Ishikawa (cell line): ENCODE measurements at regions not wholly inside any gene's neighbourhood (a gene's known extent, or its start where the extent isn't known, plus 50 kb on each side); places are given as distances from the start of the nearest gene placed in this dataset.

Experiments used
- CEBPB ChIP-seq: IDR thresholded peaks from 2 replicates; pipeline ENCODE4 v1.6.1; 2012
- CREB1 ChIP-seq: IDR thresholded peaks from 2 replicates; pipeline ENCODE4 v1.6.1; 2012; ENCODE audit warnings: low read depth
- EGR1 ChIP-seq: IDR thresholded peaks from 2 replicates; pipeline ENCODE4 v1.6.1; 2012
- EP300 ChIP-seq: IDR thresholded peaks from 2 replicates; pipeline ENCODE4 v1.6.1; 2012; ENCODE audit warnings: borderline replicate concordance
- FOXM1 ChIP-seq: IDR thresholded peaks from 2 replicates; pipeline ENCODE4 v1.6.1; 2012; ENCODE audit warnings: low read depth, borderline replicate concordance
- MAX ChIP-seq: IDR thresholded peaks from 2 replicates; pipeline ENCODE4 v1.6.1; 2012
- NFIC ChIP-seq: IDR thresholded peaks from 2 replicates; pipeline ENCODE4 v1.6.1; 2012
- RAD21 ChIP-seq: IDR thresholded peaks from 2 replicates; pipeline ENCODE4 v1.6.1; 2012; ENCODE audit warnings: low read depth
- REST ChIP-seq: IDR thresholded peaks from 2 replicates; pipeline ENCODE4 v1.6.1; 2012; ENCODE audit warnings: low read depth, mild to moderate bottlenecking
- TAF1 ChIP-seq: IDR thresholded peaks from 2 replicates; pipeline ENCODE4 v1.6.1; 2012; ENCODE audit warnings: low read depth, mild to moderate bottlenecking
- TCF12 ChIP-seq: IDR thresholded peaks from 2 replicates; pipeline ENCODE4 v1.6.1; 2012; ENCODE audit warnings: low read depth
- TEAD4 ChIP-seq: IDR thresholded peaks from 2 replicates; pipeline ENCODE4 v1.6.1; 2012
- USF1 ChIP-seq: IDR thresholded peaks from 2 replicates; pipeline ENCODE4 v1.6.1; 2012
- YY1 ChIP-seq: IDR thresholded peaks from 2 replicates; pipeline ENCODE4 v1.6.1; 2012; ENCODE audit warnings: low read depth
- ZBTB7A ChIP-seq: IDR thresholded peaks from 2 replicates; pipeline ENCODE4 v1.6.1; 2012; ENCODE audit warnings: low read depth

- TF ChIP-seq EGR1 (no peak), ZBTB7A (no peak), USF1 (no peak), REST (no peak)
Measured at GRCh38 chr10:28822719-28823464, 145.6 kb downstream of the BAMBI start.

- TF ChIP-seq CREB1: no peak
- TF ChIP-seq ZBTB7A: no peak
Measured at GRCh38 chr10:28823501-28824075, 146.3 kb downstream of the BAMBI start.

GRCh38 chr10:28833313-28833712 lies 156.0 kb downstream of the BAMBI start:
- TF ChIP-seq CREB1 (no peak), MAX (no peak), USF1 (no peak), YY1 (no peak), CEBPB (no peak), ZBTB7A (no peak), REST (no peak), RAD21 (no peak), TAF1 (no peak)

- TF ChIP-seq EGR1 (no peak), TAF1 (no peak), RAD21 (no peak), CEBPB (no peak), MAX (no peak), USF1 (no peak), TCF12 (no peak), EP300 (no peak), CREB1 (no peak), TEAD4 (no peak)
Measured at GRCh38 chr10:28836435-28836743, 159.1 kb downstream of the BAMBI start.

- no peak for TF ChIP-seq TEAD4
- TF ChIP-seq ZBTB7A: no peak
Measured at GRCh38 chr10:28837613-28838390, 160.5 kb downstream of the BAMBI start.

- TF ChIP-seq YY1 (no peak), FOXM1 (no peak), NFIC (no peak), USF1 (no peak), CEBPB (no peak), EGR1 (no peak), MAX (no peak), ZBTB7A (no peak), EP300 (no peak), TCF12 (no peak), CREB1 (no peak), REST (no peak)
Measured at GRCh38 chr10:28838908-28839307, 161.6 kb downstream of the BAMBI start.
